HepG2 (cell line): ENCODE measurements at regions not wholly inside any gene's neighbourhood (a gene's known extent, or its start where the extent isn't known, plus 50 kb on each side); places are given as distances from the start of the nearest gene placed in this dataset.

ENCODE experiments used
- ATAC-seq: fragments of 200-7000 bp; cut with Tn5 transposase; 3 replicates; pipeline ENCODE4 v1.9.1; 2020; ENCODE audit warnings: mild to moderate bottlenecking, moderate library complexity
- BruUV-seq: library from RNA; stranded (reverse); fragments of 400-500 nt; replicated peaks from 2 replicates; lab custom pipeline; 2021; lab: Mats Ljungman, UMichigan
- CTCF ChIA-PET: fragments of 300-600 bp; formaldehyde crosslinking; extraction: SDS; loops from one replicate; lab custom pipeline; 2021; ENCODE audit warnings: low total read pairs, inconsistent platforms, low intra/inter-chr PET ratio; lab: Yijun Ruan, JAX
- POLR2A ChIA-PET: fragments of 350-600 bp; sonication (Branson Sonifier 250); formaldehyde crosslinking; loops from one replicate; lab custom pipeline; 2020; ENCODE audit warnings: antibody characterized with exemption, inconsistent platforms; lab: Yijun Ruan, JAX
- DNase-seq: peaks from one replicate; pipeline ENCODE4 v3.0.0-alpha.2; 2015; ENCODE audit warnings: low spot score
- FAIRE-seq: peaks from 3 replicates; lab custom pipeline; 2011; peaks lifted over from hg19 to GRCh38; lab: Jason Lieb, UNC
- H2AFZ ChIP-seq: one replicate; pipeline ENCODE4 v1.6.1; 2011; ENCODE audit warnings: low read length, inconsistent platforms
- H3K27ac ChIP-seq: fragments of 300-600 bp; 3 replicates; pipeline ENCODE4 v1.8.0; 2011; ENCODE audit warnings: mixed run types, mild to moderate bottlenecking, mixed read lengths, low read length, inconsistent platforms; ENCODE audit not compliant: insufficient read depth; ENCODE audit errors: extremely low read length
- H3K27me3 ChIP-seq, 2 experiments: fragments of 200-600 bp in 1 of 2; 2 replicates in 1 of 2; 3 replicates in 1 of 2; pipeline versions ENCODE4 v1.6.0 to v1.8.0; 2011; ENCODE audit warnings: low read length in 2 of 2, mild to moderate bottlenecking in 2 of 2, moderate library complexity in 2 of 2, inconsistent platforms in 1 of 2; ENCODE audit not compliant: insufficient read depth in 2 of 2, control insufficient read depth in 1 of 2
- H3K36me3 ChIP-seq, 2 experiments: fragments of 200-600 bp in 1 of 2; replicated peaks in 1 of 2; 2 replicates in 1 of 2; 3 replicates in 1 of 2; pipeline versions ENCODE4 v1.5.1 to v1.8.0; 2011; ENCODE audit warnings: low read length in 2 of 2, inconsistent platforms in 1 of 2; ENCODE audit not compliant: insufficient read depth in 2 of 2, control insufficient read depth in 1 of 2
- H3K4me1 ChIP-seq: 2 replicates; pipeline ENCODE4 v1.5.1; 2012; ENCODE audit warnings: low read length, inconsistent platforms; ENCODE audit not compliant: insufficient read depth
- H3K4me2 ChIP-seq: 2 replicates; pipeline ENCODE4 v1.6.0; 2011; ENCODE audit warnings: low read depth, low read length, inconsistent platforms
- H3K4me3 ChIP-seq, 3 experiments: fragments of 200-600 bp in 1 of 3; sonication (generic), shearing (Covaris generic) in 1 of 3; replicated peaks in 1 of 3; 2 replicates each; pipeline ENCODE4 v1.5.1; 2011 to 2016; ENCODE audit warnings: low read length in 3 of 3, inconsistent platforms in 2 of 3, low read depth in 2 of 3, mild to moderate bottlenecking in 2 of 3, control low read depth in 1 of 3, mixed read lengths in 1 of 3; ENCODE audit not compliant: insufficient read depth in 1 of 3
- H3K79me2 ChIP-seq: one replicate; pipeline ENCODE4 v1.6.1; 2011; ENCODE audit warnings: low read length, inconsistent platforms; ENCODE audit not compliant: insufficient read depth
- H3K9ac ChIP-seq: 2 replicates; pipeline ENCODE4 v1.6.0; 2011; ENCODE audit warnings: mild to moderate bottlenecking, low read depth, low read length, inconsistent platforms; ENCODE audit not compliant: insufficient read depth
- H3K9me3 ChIP-seq: 2 replicates; pipeline ENCODE4 v1.5.1; 2012; ENCODE audit warnings: mild to moderate bottlenecking, low read length
- H4K20me1 ChIP-seq: 2 replicates; pipeline ENCODE4 v1.6.0; 2011; ENCODE audit warnings: inconsistent platforms, mild to moderate bottlenecking, low read length, moderate library complexity; ENCODE audit not compliant: insufficient read depth
- TARDBP ChIP-seq: sonication (generic); formaldehyde crosslinking; IDR thresholded peaks from 2 replicates; pipeline ENCODE4 v1.8.0; 2022; ENCODE audit warnings: mild to moderate bottlenecking, missing genetic modification reagents
- ZBTB20 ChIP-seq: sonication (generic); formaldehyde crosslinking; IDR thresholded peaks from 2 replicates; pipeline ENCODE4 v1.8.1; 2023; ENCODE audit warnings: missing genetic modification reagents, low read depth, mild to moderate bottlenecking, borderline replicate concordance
- ZNF234 ChIP-seq: sonication (generic); formaldehyde crosslinking; conservative IDR thresholded peaks from 2 replicates; pipeline ENCODE4 v1.5.1; 2020; ENCODE audit warnings: mild to moderate bottlenecking, missing genetic modification reagents
- ZNF577 ChIP-seq: sonication (generic); formaldehyde crosslinking; IDR thresholded peaks from 2 replicates; pipeline ENCODE4 v1.4.0; 2020; ENCODE audit warnings: mild to moderate bottlenecking, low read depth, missing genetic modification reagents, borderline replicate concordance
- ZSCAN29 ChIP-seq: sonication (generic); formaldehyde crosslinking; conservative IDR thresholded peaks from 2 replicates; pipeline ENCODE4 v1.4.0; 2020; ENCODE audit warnings: mild to moderate bottlenecking, missing genetic modification reagents
- WGBS: methylation state at CpG from one replicate; pipeline ENCODE4 v1.1.6; 2017; ENCODE audit warnings: low lambda C conversion rate; 5-methylcytosine and 5-hydroxymethylcytosine counted together
- in situ Hi-C: cut with HindIII; loops from 2 replicates; pipeline ENCODE4 v1.10.0; 2017; ENCODE audit warnings: low pct_unique_long_range_greater_than_20kb; ENCODE audit not compliant: extremely low pct_ligation_motif_present
- intact Hi-C: fragments of 100-400 bp; cut with micrococcal nuclease; formaldehyde crosslinking; loops from one replicate; pipeline ENCODE4 v1.10.0; 2022; ENCODE audit not compliant: unreplicated experiment
- TF ChIP-seq, protein P1 (sequence below): sonication (generic); formaldehyde crosslinking; IDR thresholded peaks from 2 replicates; pipeline ENCODE4 v1.5.0; 2020; ENCODE audit warnings: mild to moderate bottlenecking, missing genetic modification reagents
- TF ChIP-seq, protein P2 (sequence below): sonication (generic); formaldehyde crosslinking; IDR thresholded peaks from 2 replicates; pipeline ENCODE4 v1.8.0; 2022; ENCODE audit warnings: missing genetic modification reagents, low read depth, mild to moderate bottlenecking, borderline replicate concordance
- TF ChIP-seq, protein P3 (sequence below): sonication (generic); formaldehyde crosslinking; IDR thresholded peaks from 2 replicates; pipeline ENCODE4 v1.4.0; 2020; ENCODE audit warnings: missing genetic modification reagents, mild to moderate bottlenecking, borderline replicate concordance
- TF ChIP-seq, protein P4 (sequence below): sonication (generic); formaldehyde crosslinking; IDR thresholded peaks from 2 replicates; pipeline ENCODE4 v1.4.0; 2020; ENCODE audit warnings: missing genetic modification reagents, borderline replicate concordance

DNA sequence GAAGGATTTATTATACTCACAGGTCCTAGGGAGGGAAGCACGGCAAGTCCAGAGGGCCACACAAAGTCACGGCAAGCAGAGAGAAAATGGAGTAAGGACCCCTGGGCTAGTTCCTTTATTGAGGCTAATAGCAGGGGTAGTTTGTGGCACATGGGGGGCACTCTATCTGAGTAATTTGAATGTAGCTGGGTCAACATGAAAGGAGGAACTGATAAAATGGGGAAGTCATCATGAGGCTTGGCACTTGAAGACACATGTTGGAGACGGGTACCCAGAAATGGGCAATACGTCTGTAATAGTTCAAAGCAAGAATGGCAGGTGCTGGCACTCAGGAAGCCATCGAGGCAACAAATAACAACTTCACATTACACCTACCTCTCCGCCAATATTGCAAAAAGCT is 1136.4 kb downstream of the MRPL39 start:
- no peak for DNase-seq
- WGBS: 0% methylated on average over 6 of the region's 6 CpGs
- Histone ChIP-seq H3K36me3 (no peaks in the 10 kb centered on the region), H3K4me2 (no peak overlapping the region), H3K79me2 (no peaks in the 10 kb centered on the region), H3K9me3 (peaks cover 78% of the 10 kb centered on the region), H3K4me1 (no peaks in the 10 kb centered on the region), H3K4me3 (no peak overlapping the region), H3K27me3 (no peaks in the 10 kb centered on the region), H3K9ac (no peak overlapping the region), H3K27ac (no peak overlapping the region), H4K20me1 (no peaks in the 10 kb centered on the region), H2AFZ (no peak overlapping the region)
- FAIRE-seq: no peak
- ATAC-seq: no peak
- BruUV-seq: no TSS peak
- ChIA-PET POLR2A (no interaction called here), CTCF (no interaction called here)
- intact Hi-C loops: no loop called here
- in situ Hi-C loops: no loop called here
- no peak for TF ChIP-seq ZNF234 (CRISPR knock-in tag)
- TF ChIP-seq, protein P1, sequence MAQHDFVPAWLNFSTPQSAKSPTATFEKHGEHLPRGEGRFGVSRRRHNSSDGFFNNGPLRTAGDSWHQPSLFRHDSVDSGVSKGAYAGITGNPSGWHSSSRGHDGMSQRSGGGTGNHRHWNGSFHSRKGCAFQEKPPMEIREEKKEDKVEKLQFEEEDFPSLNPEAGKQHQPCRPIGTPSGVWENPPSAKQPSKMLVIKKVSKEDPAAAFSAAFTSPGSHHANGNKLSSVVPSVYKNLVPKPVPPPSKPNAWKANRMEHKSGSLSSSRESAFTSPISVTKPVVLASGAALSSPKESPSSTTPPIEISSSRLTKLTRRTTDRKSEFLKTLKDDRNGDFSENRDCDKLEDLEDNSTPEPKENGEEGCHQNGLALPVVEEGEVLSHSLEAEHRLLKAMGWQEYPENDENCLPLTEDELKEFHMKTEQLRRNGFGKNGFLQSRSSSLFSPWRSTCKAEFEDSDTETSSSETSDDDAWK (CRISPR knock-in tag): no peak
- no peak for TF ChIP-seq ZSCAN29 (CRISPR knock-in tag)
- TF ChIP-seq, protein P2, sequence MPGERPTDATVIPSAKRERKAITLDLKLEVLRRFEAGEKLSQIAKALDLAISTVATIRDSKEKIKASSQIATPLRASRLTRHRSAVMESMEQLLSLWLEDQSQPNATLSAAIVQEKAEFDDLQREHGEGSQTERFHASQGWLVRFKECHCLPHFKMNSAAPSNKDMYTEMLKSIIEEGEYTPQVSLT (CRISPR knock-in tag): no peak
- TF ChIP-seq ZBTB20 (CRISPR knock-in tag): no peak

DNA sequence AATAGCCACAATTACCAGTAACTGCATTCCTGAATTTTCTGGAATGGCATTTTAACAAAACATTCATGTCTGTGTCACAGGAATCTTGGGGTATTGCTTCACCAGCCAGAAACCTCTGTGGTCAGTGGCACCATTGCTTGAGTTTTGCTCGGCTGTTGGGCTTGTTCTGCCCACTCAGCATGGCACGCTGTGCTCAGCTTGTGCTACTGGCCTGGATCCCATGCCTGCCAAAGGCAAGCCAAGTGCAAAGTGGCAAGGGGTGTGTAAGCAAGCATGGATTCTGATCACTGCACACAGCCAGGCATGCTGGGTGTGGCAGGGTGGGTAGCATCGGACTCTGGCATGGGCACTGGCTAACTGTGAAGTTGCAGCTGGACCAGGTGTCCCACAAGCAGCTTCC is 1150.9 kb downstream of the MRPL39 start:
- H3K9ac ChIP-seq: no peak overlapping the region
- no peaks in the 10 kb centered on the region for H3K27me3 ChIP-seq
- no peak for DNase-seq
- BruUV-seq: no TSS peak
- H3K27ac ChIP-seq: no peak overlapping the region
- H3K9me3 ChIP-seq: peaks cover 71% of the 10 kb centered on the region
- in situ Hi-C loops (no loop called here), intact Hi-C loops (no loop called here)
- WGBS: 0% methylated on average over 3 of the region's 3 CpGs
- H3K36me3 ChIP-seq: no peaks in the 10 kb centered on the region
- no peaks in the 10 kb centered on the region for H3K4me1 ChIP-seq
- no peak overlapping the region for H3K4me2 ChIP-seq
- no peaks in the 10 kb centered on the region for H4K20me1 ChIP-seq
- H3K79me2 ChIP-seq: no peaks in the 10 kb centered on the region
- no peak overlapping the region for H3K4me3 ChIP-seq
- ChIA-PET POLR2A (no interaction called here), CTCF (no interaction called here)
- no peak overlapping the region for H2AFZ ChIP-seq
- ATAC-seq: no peak
- no peak for FAIRE-seq
- TF ChIP-seq ZNF577 (no peak), TARDBP (CRISPR knock-in tag) (no peak)
- TF ChIP-seq, protein P3, sequence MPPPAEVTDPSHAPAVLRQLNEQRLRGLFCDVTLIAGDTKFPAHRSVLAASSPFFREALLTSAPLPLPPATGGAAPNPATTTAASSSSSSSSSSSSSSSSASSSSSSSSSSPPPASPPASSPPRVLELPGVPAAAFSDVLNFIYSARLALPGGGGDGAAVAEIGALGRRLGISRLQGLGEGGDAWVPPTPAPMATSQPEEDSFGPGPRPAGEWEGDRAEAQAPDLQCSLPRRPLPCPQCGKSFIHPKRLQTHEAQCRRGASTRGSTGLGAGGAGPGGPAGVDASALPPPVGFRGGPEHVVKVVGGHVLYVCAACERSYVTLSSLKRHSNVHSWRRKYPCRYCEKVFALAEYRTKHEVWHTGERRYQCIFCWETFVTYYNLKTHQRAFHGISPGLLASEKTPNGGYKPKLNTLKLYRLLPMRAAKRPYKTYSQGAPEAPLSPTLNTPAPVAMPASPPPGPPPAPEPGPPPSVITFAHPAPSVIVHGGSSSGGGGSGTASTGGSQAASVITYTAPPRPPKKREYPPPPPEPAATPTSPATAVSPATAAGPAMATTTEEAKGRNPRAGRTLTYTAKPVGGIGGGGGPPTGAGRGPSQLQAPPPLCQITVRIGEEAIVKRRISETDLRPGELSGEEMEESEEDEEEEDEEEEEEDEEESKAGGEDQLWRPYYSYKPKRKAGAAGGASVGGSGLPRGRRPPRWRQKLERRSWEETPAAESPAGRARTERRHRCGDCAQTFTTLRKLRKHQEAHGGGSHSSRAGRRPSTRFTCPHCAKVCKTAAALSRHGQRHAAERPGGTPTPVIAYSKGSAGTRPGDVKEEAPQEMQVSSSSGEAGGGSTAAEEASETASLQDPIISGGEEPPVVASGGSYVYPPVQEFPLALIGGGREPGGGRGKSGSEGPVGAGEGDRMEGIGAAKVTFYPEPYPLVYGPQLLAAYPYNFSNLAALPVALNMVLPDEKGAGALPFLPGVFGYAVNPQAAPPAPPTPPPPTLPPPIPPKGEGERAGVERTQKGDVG: no peak
- TF ChIP-seq, protein P4, sequence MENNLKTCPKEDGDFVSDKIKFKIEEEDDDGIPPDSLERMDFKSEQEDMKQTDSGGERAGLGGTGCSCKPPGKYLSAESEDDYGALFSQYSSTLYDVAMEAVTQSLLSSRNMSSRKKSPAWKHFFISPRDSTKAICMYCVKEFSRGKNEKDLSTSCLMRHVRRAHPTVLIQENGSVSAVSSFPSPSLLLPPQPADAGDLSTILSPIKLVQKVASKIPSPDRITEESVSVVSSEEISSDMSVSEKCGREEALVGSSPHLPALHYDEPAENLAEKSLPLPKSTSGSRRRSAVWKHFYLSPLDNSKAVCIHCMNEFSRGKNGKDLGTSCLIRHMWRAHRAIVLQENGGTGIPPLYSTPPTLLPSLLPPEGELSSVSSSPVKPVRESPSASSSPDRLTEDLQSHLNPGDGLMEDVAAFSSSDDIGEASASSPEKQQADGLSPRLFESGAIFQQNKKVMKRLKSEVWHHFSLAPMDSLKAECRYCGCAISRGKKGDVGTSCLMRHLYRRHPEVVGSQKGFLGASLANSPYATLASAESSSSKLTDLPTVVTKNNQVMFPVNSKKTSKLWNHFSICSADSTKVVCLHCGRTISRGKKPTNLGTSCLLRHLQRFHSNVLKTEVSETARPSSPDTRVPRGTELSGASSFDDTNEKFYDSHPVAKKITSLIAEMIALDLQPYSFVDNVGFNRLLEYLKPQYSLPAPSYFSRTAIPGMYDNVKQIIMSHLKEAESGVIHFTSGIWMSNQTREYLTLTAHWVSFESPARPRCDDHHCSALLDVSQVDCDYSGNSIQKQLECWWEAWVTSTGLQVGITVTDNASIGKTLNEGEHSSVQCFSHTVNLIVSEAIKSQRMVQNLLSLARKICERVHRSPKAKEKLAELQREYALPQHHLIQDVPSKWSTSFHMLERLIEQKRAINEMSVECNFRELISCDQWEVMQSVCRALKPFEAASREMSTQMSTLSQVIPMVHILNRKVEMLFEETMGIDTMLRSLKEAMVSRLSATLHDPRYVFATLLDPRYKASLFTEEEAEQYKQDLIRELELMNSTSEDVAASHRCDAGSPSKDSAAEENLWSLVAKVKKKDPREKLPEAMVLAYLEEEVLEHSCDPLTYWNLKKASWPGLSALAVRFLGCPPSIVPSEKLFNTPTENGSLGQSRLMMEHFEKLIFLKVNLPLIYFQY (CRISPR knock-in tag): no peak
